Keratinocyte (primary cell): ENCODE measurements at regions not wholly inside any gene's neighbourhood (a gene's known extent, or its start where the extent isn't known, plus 50 kb on each side); places are given as distances from the start of the nearest gene placed in this dataset.

Experiments used
- EZH2 ChIP-seq: IDR thresholded peaks from one replicate; pipeline ENCODE4 v1.6.1; 2012; ENCODE audit warnings: inconsistent platforms, mild to moderate bottlenecking, low read length, moderate library complexity
- TF ChIP-seq, protein P1 (sequence below), 3 experiments: IDR thresholded peaks in 1 of 3; conservative IDR thresholded peaks in 1 of 3; optimal IDR thresholded peaks in 1 of 3; 2 replicates in 2 of 3; 3 replicates in 1 of 3; pipeline versions ENCODE3 to v1.5.1; 2011; ENCODE audit warnings: low read length in 3 of 3, mild to moderate bottlenecking in 3 of 3, moderate library complexity in 2 of 3, control low read depth in 1 of 3, inconsistent platforms in 1 of 3; ENCODE audit not compliant: insufficient read depth in 2 of 3; ENCODE audit errors: extremely low read depth in 1 of 3

DNA sequence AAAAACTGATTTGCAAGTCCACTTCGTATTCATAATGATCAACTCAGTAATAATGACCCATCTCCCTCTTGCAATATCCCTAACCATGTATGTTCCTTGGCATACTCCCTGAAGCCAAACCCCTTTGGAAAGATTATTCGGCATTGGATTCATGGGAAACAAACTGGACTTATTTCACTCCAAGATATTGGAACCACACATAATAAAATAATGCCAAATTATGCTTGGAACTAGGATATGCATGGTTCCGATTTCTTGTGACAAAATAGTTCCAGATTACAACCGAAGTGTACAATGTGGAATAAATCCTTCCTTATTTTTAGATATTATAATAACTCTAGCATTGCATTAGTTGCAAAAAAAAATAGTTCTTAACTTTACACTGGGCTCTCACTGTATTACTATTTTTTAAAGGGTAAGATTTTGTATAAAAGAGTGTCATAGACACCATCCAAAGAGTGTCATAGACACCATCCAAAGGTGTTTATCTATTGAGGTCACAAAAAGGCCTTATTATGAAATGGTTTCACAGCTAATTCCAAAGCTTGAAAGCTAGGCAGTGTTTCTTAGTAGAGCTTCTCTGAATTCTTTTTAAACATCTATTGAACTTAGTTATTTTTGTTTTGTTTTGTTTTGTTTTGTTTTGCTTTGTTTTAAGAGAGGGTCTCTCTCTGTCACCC lies 410.9 kb upstream of the JARID2 start:
- TF ChIP-seq, protein P1, sequence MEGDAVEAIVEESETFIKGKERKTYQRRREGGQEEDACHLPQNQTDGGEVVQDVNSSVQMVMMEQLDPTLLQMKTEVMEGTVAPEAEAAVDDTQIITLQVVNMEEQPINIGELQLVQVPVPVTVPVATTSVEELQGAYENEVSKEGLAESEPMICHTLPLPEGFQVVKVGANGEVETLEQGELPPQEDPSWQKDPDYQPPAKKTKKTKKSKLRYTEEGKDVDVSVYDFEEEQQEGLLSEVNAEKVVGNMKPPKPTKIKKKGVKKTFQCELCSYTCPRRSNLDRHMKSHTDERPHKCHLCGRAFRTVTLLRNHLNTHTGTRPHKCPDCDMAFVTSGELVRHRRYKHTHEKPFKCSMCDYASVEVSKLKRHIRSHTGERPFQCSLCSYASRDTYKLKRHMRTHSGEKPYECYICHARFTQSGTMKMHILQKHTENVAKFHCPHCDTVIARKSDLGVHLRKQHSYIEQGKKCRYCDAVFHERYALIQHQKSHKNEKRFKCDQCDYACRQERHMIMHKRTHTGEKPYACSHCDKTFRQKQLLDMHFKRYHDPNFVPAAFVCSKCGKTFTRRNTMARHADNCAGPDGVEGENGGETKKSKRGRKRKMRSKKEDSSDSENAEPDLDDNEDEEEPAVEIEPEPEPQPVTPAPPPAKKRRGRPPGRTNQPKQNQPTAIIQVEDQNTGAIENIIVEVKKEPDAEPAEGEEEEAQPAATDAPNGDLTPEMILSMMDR (optimal IDR thresholded peaks at IDR 0.05 in 1 of 3, IDR thresholded peaks at IDR 0.05 in 1 of 3, conservative IDR thresholded peaks at IDR 0.05 in 1 of 3; ENCODE audit: extremely low read depth in 1 of 3, insufficient read depth in 2 of 3, low read length in 3 of 3), result no peak
- TF ChIP-seq EZH2, result no peak
